ENCODE measurements at regions not wholly inside any gene's neighbourhood (a gene's known extent, or its start where the extent isn't known, plus 50 kb on each side); places are given as distances from the start of the nearest gene placed in this dataset.

GRCh38 chr12:67436230-67436629, 167.1 kb downstream of the CAND1 start:
- Histone ChIP-seq H3K4me3 (no peak overlapping the region), H3K27me3 (replicated peaks; ENCODE audit: insufficient read depth) (no peaks in the 10 kb centered on the region), H3K36me3 (no peaks in the 10 kb centered on the region), H3K27ac (no peak overlapping the region), H3K4me1 (replicated peaks) (no peaks in the 10 kb centered on the region), H3K9me3 (no peaks in the 10 kb centered on the region)
- no peak for DNase-seq (ENCODE audit: low spot score)
- intact Hi-C loops (cut with DNase I), result no loop called here
- TF ChIP-seq POLR2A (IDR thresholded peaks at IDR 0.05) (no peak), CTCF (IDR thresholded peaks at IDR 0.05) (no peak), POLR2AphosphoS5 (IDR thresholded peaks at IDR 0.05) (no peak)
- WGBS, result 29% methylated on average over 2 of the region's 2 CpGs

GRCh38 chr12:67437011-67437410, 167.9 kb downstream of the CAND1 start:
- WGBS, result 69% methylated on average over 2 of the region's 2 CpGs

GRCh38 chr12:67439611-67440010, 170.5 kb downstream of the CAND1 start:
- 73% methylated on average over 3 of the region's 3 CpGs for WGBS
- DNase-seq (ENCODE audit: low spot score), result no peak
- Histone ChIP-seq H3K4me1 (replicated peaks) (no peaks in the 10 kb centered on the region), H3K9me3 (no peaks in the 10 kb centered on the region), H3K27ac (no peak overlapping the region), H3K27me3 (replicated peaks; ENCODE audit: insufficient read depth) (no peaks in the 10 kb centered on the region), H3K4me3 (no peak overlapping the region), H3K36me3 (no peaks in the 10 kb centered on the region)
- intact Hi-C loops (cut with DNase I), result loop anchor here (5.0 kb wide), 3 partner anchors 82 to 503 kb away; partner anchors contain the start of gene DYRK2
- TF ChIP-seq CTCF (IDR thresholded peaks at IDR 0.05) (no peak), POLR2A (IDR thresholded peaks at IDR 0.05) (no peak), POLR2AphosphoS5 (IDR thresholded peaks at IDR 0.05) (no peak)

More at GRCh38 chr12:67437011-67437410, 167.9 kb downstream of the CAND1 start:
- Histone ChIP-seq H3K4me1 (replicated peaks) (no peaks in the 10 kb centered on the region), H3K27ac (no peak overlapping the region), H3K36me3 (no peaks in the 10 kb centered on the region), H3K4me3 (no peak overlapping the region), H3K27me3 (replicated peaks; ENCODE audit: insufficient read depth) (no peaks in the 10 kb centered on the region), H3K9me3 (no peaks in the 10 kb centered on the region)
- no peak for DNase-seq (ENCODE audit: low spot score)
- intact Hi-C loops (cut with DNase I), result no loop called here
- no peak for TF ChIP-seq POLR2A (IDR thresholded peaks at IDR 0.05)
- no peak for TF ChIP-seq CTCF (IDR thresholded peaks at IDR 0.05)
- no peak for TF ChIP-seq POLR2AphosphoS5 (IDR thresholded peaks at IDR 0.05)

GRCh38 chr12:67441736-67442346, 172.7 kb downstream of the CAND1 start:
- H3K9me3 ChIP-seq, result no peaks in the 10 kb centered on the region
- intact Hi-C loops (cut with DNase I), result loop anchor here (5.0 kb wide), 3 partner anchors 85 to 500 kb away; partner anchors contain the start of gene DYRK2
- no peaks in the 10 kb centered on the region for H3K36me3 ChIP-seq
- no peaks in the 10 kb centered on the region for H3K27me3 ChIP-seq (replicated peaks; ENCODE audit: insufficient read depth)
- WGBS, result 17% methylated on average over 12 of the region's 12 CpGs
- TF ChIP-seq CTCF (IDR thresholded peaks at IDR 0.05) (peak; percentile 30 to 72 (median 62)), POLR2A (IDR thresholded peaks at IDR 0.05) (no peak), POLR2AphosphoS5 (IDR thresholded peaks at IDR 0.05) (no peak)
- H3K27ac ChIP-seq, result no peak overlapping the region
- H3K4me3 ChIP-seq, result no peak overlapping the region
- H3K4me1 ChIP-seq (replicated peaks), result no peaks in the 10 kb centered on the region
- peak; percentile 61 for DNase-seq (ENCODE audit: low spot score)

- H3K9me3 ChIP-seq, result no peaks in the 10 kb centered on the region
- 36% methylated on average over 11 of the region's 11 CpGs for WGBS
- no peak overlapping the region for H3K27ac ChIP-seq
- no peak overlapping the region for H3K4me3 ChIP-seq
- DNase-seq (ENCODE audit: low spot score), result no peak
- intact Hi-C loops (cut with DNase I), result loop anchor here (5.0 kb wide), 3 partner anchors 85 to 500 kb away; partner anchors contain the start of gene DYRK2
- no peaks in the 10 kb centered on the region for H3K4me1 ChIP-seq (replicated peaks)
- no peak for TF ChIP-seq POLR2A (IDR thresholded peaks at IDR 0.05)
- H3K27me3 ChIP-seq (replicated peaks; ENCODE audit: insufficient read depth), result no peaks in the 10 kb centered on the region
- H3K36me3 ChIP-seq, result no peaks in the 10 kb centered on the region
Observed at GRCh38 chr12:67442347-67442841, 173.2 kb downstream of the CAND1 start.
